Neuronal stem cell (in vitro differentiated cells): ENCODE measurements at regions not wholly inside any gene's neighbourhood (a gene's known extent, or its start where the extent isn't known, plus 50 kb on each side); places are given as distances from the start of the nearest gene placed in this dataset.

Experiments used
- DNase-seq: peaks from one replicate; pipeline ENCODE4 v3.0.0-alpha.2; 2013; ENCODE audit warnings: low spot score
- H2AFZ ChIP-seq: one replicate; pipeline ENCODE4 v1.6.1; 2013; ENCODE audit warnings: mild to moderate bottlenecking, low read length, inconsistent platforms
- H2AK5ac ChIP-seq: 2 replicates; pipeline ENCODE4 v1.6.1; 2013; ENCODE audit warnings: low read depth, mild to moderate bottlenecking, inconsistent platforms, low read length, moderate library complexity, mixed read lengths
- H2BK120ac ChIP-seq: 2 replicates; pipeline ENCODE4 v1.6.1; 2013; ENCODE audit warnings: low read depth, mild to moderate bottlenecking, inconsistent platforms, low read length, moderate library complexity, mixed read lengths
- H2BK12ac ChIP-seq: one replicate; pipeline ENCODE4 v1.6.1; 2013; ENCODE audit warnings: low read length, inconsistent platforms
- H2BK15ac ChIP-seq: 2 replicates; pipeline ENCODE4 v1.6.1; 2013; ENCODE audit warnings: mild to moderate bottlenecking, low read length, inconsistent platforms, mixed read lengths
- H2BK5ac ChIP-seq: one replicate; pipeline ENCODE4 v1.6.1; 2013; ENCODE audit warnings: inconsistent platforms, mild to moderate bottlenecking, low read length, moderate library complexity
- H3K14ac ChIP-seq: one replicate; pipeline ENCODE4 v1.6.1; 2013; ENCODE audit warnings: low read length, inconsistent platforms
- H3K18ac ChIP-seq: 2 replicates; pipeline ENCODE4 v1.6.1; 2013; ENCODE audit warnings: low read length, inconsistent platforms
- H3K23ac ChIP-seq: 2 replicates; pipeline ENCODE4 v1.6.1; 2013; ENCODE audit warnings: low read depth, mild to moderate bottlenecking, mixed read lengths, low read length, inconsistent platforms; ENCODE audit not compliant: poor library complexity
- H3K27ac ChIP-seq: replicated peaks from 3 replicates; pipeline ENCODE4 v1.5.1; 2013; ENCODE audit warnings: low read length, inconsistent platforms
- H3K27me3 ChIP-seq, 3 experiments: 2 replicates each; pipeline ENCODE4 v1.6.1; 2013; ENCODE audit warnings: low read length in 3 of 3, mild to moderate bottlenecking in 2 of 3, inconsistent platforms in 1 of 3, low read depth in 1 of 3, mixed read lengths in 1 of 3, moderate library complexity in 1 of 3; ENCODE audit not compliant: control insufficient read depth in 3 of 3, insufficient read depth in 3 of 3
- H3K36me3 ChIP-seq, 2 donors: replicated peaks in 1 of 2; 2 replicates each; pipeline ENCODE4 v1.6.1; 2013; ENCODE audit warnings: low read length in 2 of 2; ENCODE audit not compliant: control insufficient read depth in 2 of 2, insufficient read depth in 2 of 2
- H3K4ac ChIP-seq: 2 replicates; pipeline ENCODE4 v1.6.1; 2013; ENCODE audit warnings: inconsistent platforms, mild to moderate bottlenecking, low read length, moderate library complexity
- H3K4me1 ChIP-seq, 2 donors: 1 replicate in 1 of 2; 2 replicates in 1 of 2; pipeline ENCODE4 v1.6.1; 2013; ENCODE audit warnings: low read length in 2 of 2, low read depth in 1 of 2; ENCODE audit not compliant: control insufficient read depth in 2 of 2, insufficient read depth in 1 of 2
- H3K4me2 ChIP-seq: one replicate; pipeline ENCODE4 v1.6.1; 2013; ENCODE audit warnings: mild to moderate bottlenecking, low read length, inconsistent platforms; ENCODE audit not compliant: insufficient read depth, poor library complexity, severe bottlenecking
- H3K4me3 ChIP-seq, 2 donors: 2 replicates each; pipeline ENCODE4 v1.5.1; 2013; ENCODE audit warnings: low read length in 2 of 2, mild to moderate bottlenecking in 2 of 2, inconsistent platforms in 1 of 2, moderate library complexity in 1 of 2
- H3K79me1 ChIP-seq: one replicate; pipeline ENCODE4 v1.6.1; 2013; ENCODE audit warnings: low read depth, mild to moderate bottlenecking, inconsistent platforms, low read length, moderate library complexity
- H3K9ac ChIP-seq: one replicate; pipeline ENCODE4 v1.6.1; 2013; ENCODE audit warnings: mild to moderate bottlenecking, low read depth, low read length, inconsistent platforms; ENCODE audit not compliant: poor library complexity
- H3K9me3 ChIP-seq, 2 donors: replicated peaks in 1 of 2; 2 replicates each; pipeline versions ENCODE3 to v1.6.1; 2013; ENCODE audit warnings: low read length in 2 of 2, mild to moderate bottlenecking in 2 of 2, inconsistent platforms in 1 of 2, low read depth in 1 of 2, mixed read lengths in 1 of 2, moderate library complexity in 1 of 2; ENCODE audit not compliant: control insufficient read depth in 2 of 2, insufficient read depth in 1 of 2
- H4K8ac ChIP-seq: one replicate; pipeline ENCODE4 v1.6.1; 2013; ENCODE audit warnings: low read depth, mild to moderate bottlenecking, inconsistent platforms, low read length, moderate library complexity
- H4K91ac ChIP-seq: one replicate; pipeline ENCODE4 v1.6.1; 2013; ENCODE audit warnings: low read length, low read depth, mild to moderate bottlenecking, inconsistent platforms; ENCODE audit not compliant: poor library complexity
- WGBS, 2 donors: extraction: QIAGEN DNeasy Blood & Tissue Kit; methylation state at CpG; one replicate each; pipeline ENCODE4 v1.1.7; 2013; ENCODE audit warnings: missing lambda C conversion rate in 2 of 2, mixed read lengths in 1 of 2; ENCODE audit not compliant: insufficient read length in 2 of 2, insufficient replicate concordance in 1 of 2; ENCODE audit errors: extremely low coverage in 2 of 2; 5-methylcytosine and 5-hydroxymethylcytosine counted together

DNA sequence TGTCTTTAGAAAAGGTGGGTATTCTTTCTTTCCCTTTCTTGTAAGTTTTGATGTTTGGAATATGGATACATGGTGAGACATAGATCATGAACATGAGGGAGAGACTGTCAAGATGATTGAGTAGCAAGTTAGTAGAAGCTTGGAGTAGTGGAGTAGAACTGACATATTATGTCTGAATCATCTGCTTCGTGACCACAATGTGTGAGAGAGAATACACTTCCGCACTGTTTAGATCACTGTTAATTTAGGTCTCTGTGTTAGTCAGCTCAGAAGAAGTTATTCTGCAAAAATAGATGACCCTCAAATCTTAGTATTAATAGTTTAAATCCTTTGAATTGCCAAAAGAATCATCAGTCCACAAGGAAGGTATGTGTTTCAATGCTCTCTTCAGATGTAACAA is 151.0 kb downstream of the OXSM start:
- H3K9ac ChIP-seq: no peak overlapping the region
- no peak overlapping the region for H2BK15ac ChIP-seq
- no peak overlapping the region for H2BK12ac ChIP-seq
- no CpG with 5 or more reads among the region's 2 CpGs for WGBS, 2 donors
- peaks cover 0 to 1% of the 10 kb centered on the region in 2 donors for H3K4me1 ChIP-seq
- H2AFZ ChIP-seq: no peak overlapping the region
- no peak overlapping the region for H3K23ac ChIP-seq
- no peak overlapping the region for H2BK120ac ChIP-seq
- no peak overlapping the region for H3K4me3 ChIP-seq
- no peaks in the 10 kb centered on the region for H3K27me3 ChIP-seq
- no peak overlapping the region for H3K27ac ChIP-seq
- no peak overlapping the region for H3K4me2 ChIP-seq
- no peak overlapping the region for H2BK5ac ChIP-seq
- no peak for DNase-seq
- no peak overlapping the region for H2AK5ac ChIP-seq
- no peaks in the 10 kb centered on the region for H3K36me3 ChIP-seq
- no peaks in the 10 kb centered on the region for H3K9me3 ChIP-seq
- no peak overlapping the region for H3K4ac ChIP-seq
- H3K79me1 ChIP-seq: no peaks in the 10 kb centered on the region
- no peak overlapping the region for H4K91ac ChIP-seq
- no peak overlapping the region for H4K8ac ChIP-seq
- H3K18ac ChIP-seq: no peak overlapping the region
- H3K14ac ChIP-seq: no peak overlapping the region

- no CpG with 5 or more reads among the region's 5 CpGs for WGBS, 2 donors
- Histone ChIP-seq H2BK12ac (no peak overlapping the region), H2AFZ (no peak overlapping the region), H3K14ac (no peak overlapping the region), H3K9ac (no peak overlapping the region), H2AK5ac (no peak overlapping the region), H3K18ac (no peak overlapping the region), H3K4ac (no peak overlapping the region), H4K91ac (no peak overlapping the region), H3K4me2 (no peak overlapping the region), H3K27me3 (no peaks in the 10 kb centered on the region), H3K36me3 (no peaks in the 10 kb centered on the region), H3K23ac (no peak overlapping the region), H4K8ac (no peak overlapping the region), H2BK15ac (no peak overlapping the region), H2BK120ac (no peak overlapping the region), H3K27ac (no peak overlapping the region), H2BK5ac (no peak overlapping the region), H3K9me3 (no peaks in the 10 kb centered on the region), H3K4me1 (peaks cover 0 to 1% of the 10 kb centered on the region in 2 donors), H3K4me3 (no peak overlapping the region), H3K79me1 (no peaks in the 10 kb centered on the region)
- DNase-seq: no peak
These were observed 154.4 kb downstream of the OXSM start for GRCh38 chr3:25944329-25944728.

DNA sequence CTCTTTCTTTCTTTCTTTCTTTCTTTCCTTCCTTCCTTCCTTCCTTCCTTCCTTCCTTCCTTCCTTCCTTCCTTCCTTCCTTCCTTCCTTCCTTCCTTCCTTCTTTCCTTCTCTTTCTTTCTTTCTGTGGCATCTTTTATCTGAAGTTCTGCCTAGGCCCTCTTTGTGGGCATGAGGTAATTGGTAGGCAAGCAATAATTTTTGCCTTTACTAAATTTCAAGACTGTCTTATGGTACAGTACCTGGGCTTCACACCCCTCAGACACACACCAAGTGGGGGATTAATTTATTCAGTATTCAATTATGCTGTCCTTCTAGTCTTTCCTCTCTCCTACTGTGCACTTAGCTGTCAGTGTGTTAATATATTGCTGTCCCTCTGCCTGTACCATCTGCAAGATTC is 155.5 kb downstream of the OXSM start:
- H3K9ac ChIP-seq: no peak overlapping the region
- H3K23ac ChIP-seq: no peak overlapping the region
- no peak overlapping the region for H2AK5ac ChIP-seq
- no peaks in the 10 kb centered on the region for H3K79me1 ChIP-seq
- no peak overlapping the region for H2BK5ac ChIP-seq
- H2AFZ ChIP-seq: no peak overlapping the region
- H3K4me2 ChIP-seq: no peak overlapping the region
- no peak overlapping the region for H3K4me3 ChIP-seq
- no peaks in the 10 kb centered on the region for H3K4me1 ChIP-seq
- H3K4ac ChIP-seq: no peak overlapping the region
- H4K8ac ChIP-seq: no peak overlapping the region
- no peaks in the 10 kb centered on the region for H3K36me3 ChIP-seq
- H3K27ac ChIP-seq: no peak overlapping the region
- no peak overlapping the region for H4K91ac ChIP-seq
- no peak overlapping the region for H3K14ac ChIP-seq
- H2BK15ac ChIP-seq: no peak overlapping the region
- no peaks in the 10 kb centered on the region for H3K9me3 ChIP-seq
- no peak overlapping the region for H3K18ac ChIP-seq
- H3K27me3 ChIP-seq: no peaks in the 10 kb centered on the region
- H2BK120ac ChIP-seq: no peak overlapping the region
- H2BK12ac ChIP-seq: no peak overlapping the region
- no peak for DNase-seq

DNA sequence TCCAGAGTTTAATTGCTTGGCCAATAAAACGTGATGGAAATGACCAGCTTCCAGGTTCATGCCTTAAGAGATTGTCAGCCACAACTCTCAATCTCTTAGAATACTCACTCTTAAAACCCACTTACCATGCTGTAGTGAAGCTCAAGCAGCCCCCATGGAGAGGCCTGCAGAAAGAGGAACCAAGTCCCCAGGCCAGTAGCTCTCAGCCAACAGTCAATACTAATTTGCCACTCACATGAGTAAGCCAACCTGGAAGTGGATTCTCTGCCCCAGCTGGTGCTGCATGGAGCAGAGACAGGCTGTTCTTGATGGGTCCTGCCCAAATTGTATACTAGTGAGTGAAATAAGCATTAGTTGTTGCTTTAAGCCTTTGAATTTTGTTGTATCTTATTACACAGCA is 155.9 kb downstream of the OXSM start:
- Histone ChIP-seq H2BK15ac (no peak overlapping the region), H3K27ac (no peak overlapping the region), H2BK12ac (no peak overlapping the region), H3K36me3 (no peaks in the 10 kb centered on the region), H2AFZ (no peak overlapping the region), H3K14ac (no peak overlapping the region), H3K79me1 (no peaks in the 10 kb centered on the region), H3K4me2 (no peak overlapping the region), H3K23ac (no peak overlapping the region), H3K9me3 (no peaks in the 10 kb centered on the region), H3K4ac (no peak overlapping the region), H3K27me3 (no peaks in the 10 kb centered on the region), H2BK5ac (no peak overlapping the region), H4K8ac (no peak overlapping the region), H3K9ac (no peak overlapping the region), H3K4me3 (no peak overlapping the region), H3K18ac (no peak overlapping the region), H3K4me1 (no peaks in the 10 kb centered on the region), H2AK5ac (no peak overlapping the region), H2BK120ac (no peak overlapping the region), H4K91ac (no peak overlapping the region)
- DNase-seq: no peak
- WGBS, 2 donors: no CpG with 5 or more reads among the region's 1 CpG
